Iris pigment epithelial cell (primary cell): ENCODE measurements at regions not wholly inside any gene's neighbourhood (a gene's known extent, or its start where the extent isn't known, plus 50 kb on each side); places are given as distances from the start of the nearest gene placed in this dataset.

Experiments used
- DNase-seq: peaks from one replicate; pipeline ENCODE4 v3.0.0-alpha.2; 2011; ENCODE audit warnings: low read depth

DNA sequence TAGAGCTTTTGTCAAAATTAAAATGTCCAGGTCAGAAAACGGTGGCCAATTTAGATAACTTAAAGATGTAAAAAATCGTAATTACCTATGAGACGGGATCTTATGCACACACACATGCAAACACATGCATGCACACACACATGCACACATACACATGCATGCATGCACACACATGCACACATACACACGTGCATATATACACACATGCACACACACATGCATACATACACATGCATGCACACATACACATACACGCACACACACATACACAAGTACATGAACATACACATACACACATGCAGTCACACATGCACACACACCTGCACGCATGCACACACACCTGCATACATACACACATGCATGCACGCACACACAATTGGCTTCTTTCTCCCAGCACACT is 362.0 kb downstream of the IRX1 start:
- no peak for DNase-seq

DNA sequence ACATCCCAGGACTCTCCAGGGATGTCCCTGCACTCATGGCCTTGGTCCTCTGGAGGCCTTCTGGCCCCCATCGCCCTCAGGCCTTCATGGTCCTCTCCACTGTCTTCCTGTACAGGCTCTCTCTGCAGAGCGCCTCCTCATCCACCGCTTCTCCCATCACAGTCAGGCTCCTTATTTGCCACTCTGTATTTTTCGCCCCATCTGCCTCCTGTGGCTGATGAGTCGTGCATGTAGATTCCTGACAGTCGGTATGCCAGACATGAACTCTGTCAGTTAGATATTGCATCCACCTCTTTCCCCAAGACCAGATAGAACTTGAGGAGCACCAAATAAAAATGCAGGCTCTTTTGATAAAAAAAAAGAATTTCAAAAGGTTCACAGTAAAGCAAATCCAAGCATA is 362.8 kb downstream of the IRX1 start:
- DNase-seq, result no peak

DNA sequence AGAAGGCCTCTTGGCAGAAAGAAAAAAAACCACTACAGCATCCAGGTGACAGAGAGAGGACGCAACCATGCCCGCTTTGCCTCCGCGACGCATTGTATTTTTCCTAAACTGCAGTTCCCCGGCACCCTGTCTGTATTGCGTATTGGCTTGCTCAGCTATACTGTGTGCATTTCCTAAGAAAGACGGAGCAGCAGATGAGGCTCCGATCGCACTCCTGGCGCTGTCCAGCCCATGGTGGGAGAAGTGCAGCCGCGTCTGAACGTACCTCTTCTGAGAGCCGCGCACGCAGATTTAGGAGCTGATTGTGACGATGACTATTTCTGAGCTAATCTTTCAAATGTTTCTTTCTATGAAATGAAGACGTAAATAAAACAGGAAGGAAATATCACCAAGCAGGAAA is 366.5 kb downstream of the IRX1 start:
- DNase-seq, result no peak

DNA sequence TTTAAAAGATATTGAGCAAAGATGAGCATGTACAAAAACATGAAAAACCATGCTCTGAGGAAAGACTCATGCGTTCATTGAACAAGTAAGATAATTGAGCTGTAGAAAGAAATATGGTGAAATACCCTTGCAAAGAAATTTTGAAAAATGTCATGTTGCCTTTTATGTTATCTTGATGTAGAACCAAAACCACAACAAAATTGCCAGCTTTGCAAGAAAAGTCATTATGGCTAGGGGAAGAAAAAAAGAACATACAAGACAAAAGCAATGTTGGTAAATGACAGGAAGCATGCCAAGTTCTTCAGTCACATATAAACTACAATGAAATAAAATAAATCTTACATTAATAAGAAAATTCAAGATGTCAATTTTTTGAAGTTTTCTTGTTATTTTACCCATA is 368.0 kb downstream of the IRX1 start:
- DNase-seq, result no peak

DNA sequence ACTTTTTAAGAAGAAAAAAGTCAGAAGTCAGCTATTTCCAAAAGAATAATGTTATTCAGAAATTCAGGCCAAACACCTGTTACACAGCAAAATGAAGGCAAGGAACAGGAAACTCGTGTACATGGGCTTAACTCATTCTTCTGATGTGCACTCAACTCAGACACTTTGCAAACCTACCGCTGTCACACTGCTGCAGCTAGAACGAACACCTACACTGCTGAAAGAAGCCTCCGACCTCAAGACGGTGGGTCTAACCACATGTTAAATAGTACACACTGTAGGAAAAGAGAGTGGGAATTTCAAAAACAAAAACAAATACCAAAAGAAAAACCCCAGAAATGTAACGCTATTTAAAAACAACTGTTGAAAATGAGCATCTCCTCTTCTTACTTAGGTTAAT is 384.5 kb downstream of the IRX1 start:
- DNase-seq, result no peak

DNA sequence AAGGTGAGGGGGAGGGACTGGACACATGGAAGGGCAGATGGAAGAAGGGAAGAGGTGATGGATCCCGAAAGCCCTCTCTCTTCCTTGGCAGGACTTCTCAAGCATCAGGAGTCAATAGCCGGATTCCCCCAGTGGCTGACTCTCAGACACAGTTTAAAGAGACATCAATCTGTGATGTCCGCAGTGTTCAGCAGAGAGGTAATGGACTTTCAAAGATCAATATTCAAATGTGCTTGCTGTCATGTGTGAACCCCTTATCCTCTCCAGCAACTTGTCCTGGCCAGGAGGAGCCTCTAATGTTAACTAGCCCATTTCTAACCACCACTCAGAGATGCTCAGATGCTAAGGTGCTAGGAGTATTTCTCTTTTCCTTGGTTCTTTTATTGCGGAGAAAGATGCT is 392.2 kb downstream of the IRX1 start:
- no peak for DNase-seq

DNA sequence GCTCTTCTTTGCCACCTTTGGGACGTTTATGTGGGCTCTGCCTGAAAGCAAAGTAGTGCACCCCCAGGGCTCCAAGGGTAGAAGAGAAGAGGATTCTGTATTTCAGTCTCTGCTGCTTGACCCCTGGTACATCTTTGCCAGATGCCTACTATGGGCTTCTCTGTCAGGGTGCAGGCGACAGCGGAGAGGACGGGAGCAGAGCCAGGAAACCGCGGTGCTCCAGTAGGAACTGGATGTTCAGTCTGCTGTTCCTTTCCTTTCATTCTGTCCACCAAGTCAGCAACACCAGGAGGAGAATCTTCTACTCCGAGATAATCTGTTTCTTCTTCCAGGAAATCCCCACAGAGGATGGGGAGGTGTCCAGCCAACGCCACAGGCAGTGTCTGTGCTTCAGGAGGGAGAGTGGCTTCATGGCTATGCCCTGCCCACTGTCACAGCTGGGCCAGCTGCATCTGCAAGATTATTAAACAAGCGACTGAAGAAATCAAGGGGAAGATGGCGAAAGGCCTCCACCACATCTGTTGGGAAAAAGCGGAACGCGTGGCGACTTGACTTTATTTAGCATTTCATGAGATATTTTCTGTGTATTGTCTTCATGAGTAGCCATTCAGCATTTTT is 398.3 kb downstream of the IRX1 start:
- DNase-seq, result no peak

DNA sequence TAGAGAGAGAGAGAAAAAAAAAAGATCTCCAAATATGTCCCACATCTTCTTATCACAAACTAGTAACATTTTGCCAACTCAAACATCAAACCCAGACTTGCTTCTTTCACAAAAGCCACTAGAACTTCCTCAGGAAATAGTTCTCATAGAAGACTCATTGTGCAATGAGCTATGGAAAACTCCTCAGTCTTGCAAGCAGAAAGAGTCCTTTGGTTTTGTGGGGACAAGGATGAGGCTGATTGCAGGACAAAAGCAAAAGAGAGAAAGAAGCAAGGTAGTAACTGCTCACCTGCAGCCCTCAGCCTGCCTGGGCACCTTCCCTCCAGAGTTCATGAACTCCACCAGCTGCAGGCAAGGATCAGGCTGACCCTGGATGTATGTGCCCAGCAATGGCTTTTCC is 399.0 kb downstream of the IRX1 start:
- DNase-seq, result no peak

DNA sequence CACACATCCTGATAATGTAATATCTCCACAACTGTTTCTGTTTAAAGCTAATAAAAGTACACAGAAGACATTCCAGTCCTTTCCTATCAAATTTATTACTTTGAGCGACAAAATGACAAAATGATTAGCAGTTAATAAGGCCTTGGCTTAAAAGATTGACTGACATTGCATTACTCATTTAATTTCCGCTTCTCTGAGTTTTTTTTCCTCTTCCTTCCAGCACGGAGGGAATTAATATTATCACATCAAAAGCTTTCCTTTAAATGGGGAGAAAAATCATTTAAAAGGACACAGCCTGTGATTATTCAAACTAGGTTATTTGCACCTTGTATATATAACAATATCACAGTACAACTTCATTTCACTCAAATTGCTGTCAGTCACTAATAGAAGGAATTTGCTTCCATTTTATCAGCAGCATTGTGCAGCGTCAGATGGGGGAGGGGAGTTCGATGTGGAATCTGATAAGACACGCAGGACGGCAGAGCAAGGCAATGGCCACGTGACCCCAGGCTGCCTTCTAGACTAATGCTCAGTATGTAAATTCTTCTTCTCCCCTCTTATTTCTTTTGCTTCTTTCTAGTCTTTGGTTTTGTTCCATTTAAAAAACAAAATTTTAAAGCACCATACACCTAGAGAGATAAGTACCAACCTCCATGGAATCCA is 400.5 kb downstream of the IRX1 start:
- no peak for DNase-seq

DNA sequence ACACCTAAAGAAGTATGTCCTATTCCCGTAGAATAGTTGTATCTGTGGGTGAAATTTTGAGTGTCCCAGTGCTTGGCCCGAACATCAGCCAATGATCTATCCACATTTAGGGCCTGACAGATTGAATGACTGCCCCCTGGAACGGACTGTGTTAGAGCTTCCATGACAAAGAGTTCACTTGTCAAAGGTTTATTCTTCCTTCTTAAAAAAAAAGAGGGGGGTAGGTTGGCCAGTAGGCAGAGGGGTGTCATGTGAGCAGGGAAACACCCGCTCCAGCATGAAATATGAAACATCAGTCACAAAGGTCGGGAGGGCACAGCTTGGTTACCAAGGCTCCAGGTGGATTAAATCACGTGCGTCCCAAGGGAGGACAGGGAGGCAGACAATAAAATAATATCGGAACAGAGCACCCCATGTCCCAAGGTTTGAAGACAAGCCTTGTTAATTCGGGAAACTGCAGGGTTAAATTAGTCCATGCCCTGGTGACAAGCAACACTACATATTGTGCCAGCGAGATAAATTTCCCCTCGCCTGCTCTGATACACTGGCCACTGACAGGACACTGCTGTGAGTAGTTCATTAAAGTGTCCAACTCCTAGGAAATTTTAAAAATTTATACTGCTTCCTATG is 401.2 kb downstream of the IRX1 start:
- DNase-seq, result no peak

DNA sequence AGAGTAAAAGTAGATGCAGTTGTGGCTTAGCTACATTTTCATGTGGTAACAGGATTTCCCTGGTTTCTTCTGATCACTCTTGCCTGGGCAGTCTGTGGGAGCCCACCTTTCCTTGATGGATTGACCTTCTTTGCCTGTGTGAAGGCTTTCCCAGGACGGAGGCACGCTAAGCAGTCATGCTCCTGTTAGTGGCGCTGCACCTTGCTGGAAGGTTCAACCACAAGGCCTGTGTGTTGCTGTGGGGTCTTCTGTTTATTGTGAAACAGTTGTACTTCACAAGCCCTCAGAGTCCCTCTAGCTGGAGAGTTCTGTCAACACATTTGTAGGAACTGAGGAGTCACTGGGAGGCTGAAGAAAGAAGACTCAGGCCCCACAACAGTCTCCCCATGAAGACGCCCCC is 402.0 kb downstream of the IRX1 start:
- DNase-seq, result no peak

DNA sequence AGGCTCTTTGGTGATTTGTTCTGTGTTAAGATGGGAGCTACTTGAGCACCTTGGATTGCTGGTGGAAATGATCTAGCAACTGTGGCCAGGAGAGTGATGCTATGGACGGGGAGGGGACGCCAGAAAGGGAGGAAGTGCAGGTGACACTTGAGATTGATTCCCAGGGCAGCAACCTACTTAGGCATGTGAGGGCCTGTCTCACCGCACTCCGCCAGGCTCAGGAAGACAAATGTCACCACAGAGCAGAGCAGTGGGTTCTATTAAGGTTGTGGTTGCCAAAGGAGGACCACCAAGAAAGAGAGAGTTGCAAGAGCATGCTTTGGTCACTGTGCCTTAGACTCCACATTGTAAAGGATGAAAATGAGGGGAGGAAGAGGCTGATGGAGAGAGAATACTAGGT is 404.3 kb downstream of the IRX1 start:
- DNase-seq, result no peak

DNA sequence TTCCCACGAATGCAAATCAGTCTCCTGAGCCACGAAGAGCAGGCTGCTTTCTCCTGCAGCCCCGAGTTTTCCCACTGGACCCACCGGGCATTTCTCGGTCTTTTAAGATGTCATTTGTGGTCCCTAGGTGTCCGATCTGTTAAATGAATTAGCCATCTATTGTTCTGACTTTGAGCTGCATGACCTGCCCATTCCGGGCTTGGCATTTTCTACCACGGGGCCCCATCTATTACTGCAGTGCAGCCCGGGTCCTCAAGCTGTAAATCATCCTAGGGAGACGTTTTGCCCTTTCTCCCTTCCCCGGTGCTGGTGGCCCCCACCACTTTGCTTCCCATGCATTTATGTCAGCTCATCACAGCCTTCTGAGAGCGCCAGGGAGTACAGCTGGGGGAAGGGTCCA is 405.4 kb downstream of the IRX1 start:
- DNase-seq, result no peak

DNA sequence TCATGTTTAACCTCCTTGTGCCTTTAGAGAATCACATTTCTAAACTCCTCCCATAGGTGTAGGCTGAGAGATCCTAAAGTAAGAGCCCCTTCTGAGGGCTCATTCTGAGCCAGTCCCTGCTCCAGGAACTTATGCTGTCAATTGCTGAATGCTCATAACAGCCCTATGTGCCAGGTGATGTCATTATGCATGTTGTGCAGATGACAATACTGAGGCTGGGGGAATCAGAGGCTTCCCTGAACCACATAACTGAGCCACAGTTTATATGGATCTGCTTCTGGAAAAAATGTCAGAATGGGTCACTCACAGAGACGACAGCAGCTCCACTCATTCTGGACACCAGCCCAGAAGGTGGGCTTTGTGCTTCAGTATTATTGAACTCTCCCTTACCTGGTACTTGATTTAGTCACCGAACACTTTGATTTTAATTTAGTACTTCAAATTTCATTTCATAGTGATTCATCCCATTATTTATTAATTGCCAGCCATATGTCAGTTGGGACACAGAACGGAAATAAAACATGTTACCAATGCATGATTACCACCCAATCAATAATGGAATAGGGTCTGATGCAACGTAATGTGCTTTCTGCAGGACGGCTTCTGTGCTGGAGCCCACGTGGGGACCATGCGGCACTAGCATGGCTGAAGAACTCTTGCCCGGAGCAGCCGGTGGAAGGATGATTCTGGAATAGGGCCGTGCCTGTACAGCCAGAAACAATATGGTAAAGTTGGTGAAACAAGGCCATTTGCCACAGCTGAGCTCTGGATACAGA is 406.3 kb downstream of the IRX1 start:
- DNase-seq, result no peak

DNA sequence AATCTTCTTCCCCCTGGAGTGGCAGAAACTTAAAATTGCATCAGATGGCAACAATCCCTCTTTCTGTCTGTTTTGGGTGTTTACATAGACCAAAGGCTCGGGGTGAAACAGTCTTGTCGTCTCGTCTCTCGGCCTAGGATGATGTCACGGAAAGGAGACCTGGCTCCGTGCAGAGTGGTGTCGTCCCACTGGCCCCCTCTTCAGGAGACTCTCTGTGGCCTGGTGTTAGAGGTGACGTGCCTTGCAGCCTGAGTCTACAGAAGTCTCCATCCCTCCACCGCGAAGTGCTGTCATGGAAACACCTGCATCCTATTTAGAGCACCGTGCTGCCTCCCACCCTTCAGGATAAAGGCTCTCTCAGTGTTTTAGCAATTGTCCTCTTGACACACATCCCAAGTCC is 409.7 kb downstream of the IRX1 start:
- DNase-seq, result no peak

DNA sequence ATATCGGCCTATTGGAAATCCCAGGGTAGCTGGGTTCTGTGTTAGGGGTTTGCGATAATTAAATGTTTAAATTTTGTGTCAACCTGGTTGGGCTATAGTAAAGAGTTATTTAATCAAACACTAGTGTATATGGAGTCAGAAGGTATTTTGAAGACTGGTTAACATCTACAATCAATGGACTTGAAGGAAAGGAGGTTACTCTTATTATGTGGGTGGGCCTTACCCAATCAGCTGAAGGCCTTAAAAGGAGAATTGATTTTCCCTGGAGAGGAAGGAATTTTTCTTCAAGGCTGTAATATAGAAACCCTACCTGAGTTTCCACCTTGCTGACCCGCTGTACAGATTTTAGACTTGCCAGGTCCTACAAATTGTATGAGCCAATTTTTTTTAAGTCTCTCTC is 411.4 kb downstream of the IRX1 start:
- no peak for DNase-seq

DNA sequence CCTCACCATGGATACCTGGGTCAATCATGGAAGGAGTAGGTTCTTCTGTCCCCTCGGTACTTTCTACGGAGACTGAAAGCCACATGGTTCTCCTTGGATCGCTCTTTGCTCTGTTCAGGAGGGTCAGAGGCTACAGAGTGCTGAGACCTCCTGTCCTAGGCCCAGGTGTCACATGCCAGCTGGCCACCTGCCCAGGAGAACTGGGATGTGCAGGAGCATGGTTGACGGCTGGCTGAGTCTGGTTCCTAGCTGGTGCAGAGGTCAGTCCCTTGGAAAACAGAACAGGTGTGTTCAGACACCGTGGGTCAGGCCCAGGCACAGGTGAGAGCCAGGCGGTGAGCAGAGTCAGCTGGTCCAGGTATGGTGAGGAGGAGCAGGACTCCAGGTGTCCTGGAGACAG is 416.3 kb downstream of the IRX1 start:
- DNase-seq, result no peak

DNA sequence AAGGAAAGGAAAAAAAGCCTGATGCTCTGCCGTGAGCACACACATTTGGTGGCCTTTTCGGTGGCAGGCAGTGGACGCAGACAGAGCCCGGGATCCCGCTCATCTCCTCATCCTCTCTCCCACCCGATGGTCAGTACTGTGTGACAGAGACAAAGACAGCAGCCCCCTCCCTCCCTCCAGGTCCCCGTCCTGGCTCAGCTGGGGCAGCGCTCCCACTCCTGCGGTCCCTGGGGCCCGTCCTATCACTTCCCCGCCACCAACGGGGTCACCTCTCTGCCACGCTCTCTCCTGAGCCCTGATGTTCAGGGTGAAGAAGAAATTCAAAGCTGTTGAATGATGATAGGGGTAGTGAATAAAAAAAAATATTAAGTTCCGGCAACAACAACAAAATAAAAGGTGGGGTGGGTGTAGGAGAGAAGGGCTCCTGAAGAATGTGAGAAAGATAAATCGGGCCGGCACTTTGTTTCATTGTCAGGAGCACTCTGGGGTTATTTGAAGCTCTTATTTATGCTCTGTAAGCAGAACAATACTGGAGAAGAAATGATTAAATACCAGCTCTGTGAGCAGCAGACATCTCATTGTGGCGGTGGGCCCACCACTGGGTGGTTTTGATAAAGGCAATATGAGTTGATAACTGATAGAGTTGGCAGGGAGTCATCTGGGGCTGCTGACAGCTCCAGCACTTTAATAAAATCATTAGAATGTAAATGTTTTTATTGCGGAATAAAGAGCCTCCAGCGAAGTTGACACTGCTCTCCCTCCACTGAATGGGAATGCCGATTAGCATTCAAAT is 417.7 kb downstream of the IRX1 start:
- no peak for DNase-seq

DNA sequence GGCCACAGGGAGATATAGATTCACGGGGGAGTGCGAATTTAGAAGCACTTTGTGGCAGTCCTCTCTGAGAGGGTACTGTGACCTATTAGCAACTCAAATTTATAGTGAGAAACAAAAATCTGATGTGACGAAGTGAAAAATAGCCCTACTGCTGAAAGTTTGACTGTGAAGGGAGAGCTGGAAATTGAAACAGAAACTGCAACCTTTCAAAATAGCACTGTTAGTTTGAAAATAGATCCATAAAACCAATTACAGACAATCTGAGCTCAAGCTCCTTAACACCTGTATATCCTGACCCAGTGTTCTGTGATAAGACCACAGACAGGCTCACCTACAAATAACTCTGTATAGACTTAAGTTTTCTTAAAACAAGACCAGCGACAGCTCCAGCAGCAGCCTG is 420.1 kb downstream of the IRX1 start:
- DNase-seq, result no peak

DNA sequence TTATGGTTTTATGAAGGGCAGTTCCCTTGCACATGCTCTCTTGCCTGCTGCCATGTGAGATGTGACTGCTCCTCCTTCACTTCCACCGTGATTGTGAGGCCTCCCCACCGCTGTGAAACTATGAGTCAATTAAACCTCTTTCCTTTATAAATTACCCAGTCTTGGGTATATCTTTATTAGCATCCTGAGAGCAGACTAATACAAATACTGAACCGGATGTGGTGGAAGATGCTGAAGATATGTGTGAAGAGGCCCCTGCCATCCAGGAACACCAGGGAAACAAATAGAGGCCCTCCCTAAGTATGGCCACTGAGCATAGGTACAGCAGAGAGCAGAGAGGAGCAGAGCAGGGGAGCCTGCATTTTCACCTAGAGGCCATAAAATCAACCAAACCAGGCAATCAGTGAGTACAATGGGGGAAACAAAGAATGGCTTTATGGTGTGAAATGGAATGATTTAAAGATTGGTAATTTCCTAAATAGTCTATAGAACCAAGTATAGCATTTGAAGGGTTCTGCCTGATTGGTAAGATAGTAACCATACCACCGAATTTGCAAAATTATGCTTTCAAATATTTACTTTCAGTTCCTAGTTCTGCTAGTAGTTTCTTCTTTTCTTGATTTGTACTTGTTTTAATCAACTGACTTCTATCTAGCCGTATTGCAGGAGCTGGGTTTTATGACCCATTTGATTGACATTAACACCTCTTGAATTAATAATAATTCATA is 421.6 kb downstream of the IRX1 start:
- DNase-seq, result no peak

DNA sequence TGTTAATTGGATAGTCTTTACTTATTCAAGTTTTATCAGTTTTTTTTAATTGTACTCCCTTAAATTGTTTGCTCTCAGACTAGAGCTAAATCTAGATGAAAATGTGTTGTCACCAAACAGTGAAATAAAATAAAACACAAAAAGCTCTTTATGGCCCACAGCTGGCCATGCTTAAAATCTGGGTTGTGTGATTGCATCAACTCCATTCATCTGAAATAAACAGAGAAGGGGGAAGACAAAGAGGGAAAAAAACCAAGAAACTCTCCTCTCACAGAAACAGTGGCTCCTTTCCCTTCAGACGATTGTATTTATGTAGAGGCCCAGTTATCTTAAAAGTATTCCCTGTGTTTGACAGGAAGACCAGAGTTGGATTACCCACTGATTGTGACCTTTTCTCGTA is 422.4 kb downstream of the IRX1 start:
- no peak for DNase-seq
